ENCODE measurements at regions not wholly inside any gene's neighbourhood (a gene's known extent, or its start where the extent isn't known, plus 50 kb on each side); places are given as distances from the start of the nearest gene placed in this dataset.
"Not testable (repeated sequence)": the region's sequence is repeated elsewhere in the genome, so short reads cannot be mapped to it uniquely, and the experiment has no call there.

- Histone ChIP-seq H3K36me3 (no peaks in the 10 kb centered on the region), H3K27me3 (no peaks in the 10 kb centered on the region), H3K27ac (no peak overlapping the region), H3K9me3 (peaks cover 0 to 2% (median 0%) of the 10 kb centered on the region in 4 donors), H3K4me1 (peaks cover 0 to 15% (median 10%) of the 10 kb centered on the region in 4 donors), H3K4me3 (no peak overlapping the region)
- DNase-seq, result no peak
- TF ChIP-seq CTCF (IDR thresholded peaks at IDR 0.05), result no peak
- TF ChIP-seq POLR2AphosphoS5 (IDR thresholded peaks at IDR 0.05), result no peak
- no peak for TF ChIP-seq POLR2A (IDR thresholded peaks at IDR 0.05)
- no peak for TF ChIP-seq EP300 (IDR thresholded peaks at IDR 0.05)
- intact Hi-C loops (cut with DNase I), result no loop called here
- WGBS, 2 donors, result 70 to 75% methylated on average over 4 of the region's 4 CpGs
Measured at GRCh38 chr5:109630093-109630492, 59.6 kb upstream of the MAN2A1 start.

GRCh38 chr5:109628591-109628990, 61.1 kb upstream of the MAN2A1 start:
- Histone ChIP-seq H3K9me3 (no peaks in the 10 kb centered on the region), H3K27me3 (no peaks in the 10 kb centered on the region), H3K4me1 (peaks cover 0 to 15% (median 10%) of the 10 kb centered on the region in 4 donors), H3K4me3 (no peak overlapping the region), H3K27ac (no peak overlapping the region), H3K36me3 (no peaks in the 10 kb centered on the region)
- WGBS, 2 donors, result 75 to 86% methylated on average over 3 of the region's 3 CpGs
- DNase-seq, result no peak
- intact Hi-C loops (cut with DNase I), result no loop called here
- no peak for TF ChIP-seq CTCF (IDR thresholded peaks at IDR 0.05)
- TF ChIP-seq EP300 (IDR thresholded peaks at IDR 0.05), result no peak
- TF ChIP-seq POLR2A (IDR thresholded peaks at IDR 0.05), result no peak
- TF ChIP-seq POLR2AphosphoS5 (IDR thresholded peaks at IDR 0.05), result no peak

GRCh38 chr5:109621266-109621665, 68.5 kb upstream of the MAN2A1 start:
- DNase-seq; H3K4me3 ChIP-seq; H3K4me1 ChIP-seq; intact Hi-C loops (cut with DNase I); H3K36me3 ChIP-seq; H3K27me3 ChIP-seq; H3K27ac ChIP-seq; H3K9me3 ChIP-seq: not testable (repeated sequence)
- 80 to 89% methylated on average over 5 of the region's 5 CpGs for WGBS, 2 donors

- Histone ChIP-seq H3K9me3 (no peaks in the 10 kb centered on the region), H3K27ac (no peak overlapping the region), H3K4me1 (no peaks in the 10 kb centered on the region), H3K4me3 (no peak overlapping the region), H3K36me3 (no peaks in the 10 kb centered on the region), H3K27me3 (no peaks in the 10 kb centered on the region)
- intact Hi-C loops (cut with DNase I), result no loop called here
- WGBS, 2 donors, result 63 to 74% methylated on average over 1 of the region's 1 CpG
- no peak for DNase-seq
- TF ChIP-seq CTCF (IDR thresholded peaks at IDR 0.05), result no peak
- TF ChIP-seq POLR2A (IDR thresholded peaks at IDR 0.05), result no peak
- no peak for TF ChIP-seq POLR2AphosphoS5 (IDR thresholded peaks at IDR 0.05)
- TF ChIP-seq EP300 (IDR thresholded peaks at IDR 0.05), result no peak
Measured at GRCh38 chr5:109620651-109621050, 69.1 kb upstream of the MAN2A1 start.

- Histone ChIP-seq H3K4me1 (no peaks in the 10 kb centered on the region), H3K27ac (no peak overlapping the region), H3K27me3 (no peaks in the 10 kb centered on the region), H3K9me3 (no peaks in the 10 kb centered on the region), H3K36me3 (no peaks in the 10 kb centered on the region), H3K4me3 (no peak overlapping the region)
- intact Hi-C loops (cut with DNase I), result no loop called here
- DNase-seq, result no peak
- no peak for TF ChIP-seq EP300 (IDR thresholded peaks at IDR 0.05)
- TF ChIP-seq POLR2A (IDR thresholded peaks at IDR 0.05), result no peak
- TF ChIP-seq CTCF (IDR thresholded peaks at IDR 0.05), result no peak
- TF ChIP-seq POLR2AphosphoS5 (IDR thresholded peaks at IDR 0.05), result no peak
Measured at GRCh38 chr5:109619606-109620005, 70.1 kb upstream of the MAN2A1 start.

Data from sigmoid colon (tissue), 6 donors.